PC-3 (cell line): ENCODE measurements at regions not wholly inside any gene's neighbourhood (a gene's known extent, or its start where the extent isn't known, plus 50 kb on each side); places are given as distances from the start of the nearest gene placed in this dataset.

ENCODE experiments used
- CTCF ChIP-seq: fragments of 300-600 bp; sonication (generic); conservative IDR thresholded peaks from 2 replicates; pipeline ENCODE4 v1.5.1; 2017; ENCODE audit warnings: antibody characterized with exemption, low read depth, mild to moderate bottlenecking, low read length
- EZH2 ChIP-seq: fragments of 300-600 bp; sonication (generic); IDR thresholded peaks from one replicate; pipeline ENCODE4 v1.6.1; 2017; ENCODE audit warnings: antibody characterized with exemption, mild to moderate bottlenecking, low read length; ENCODE audit not compliant: unreplicated experiment

- TF ChIP-seq CTCF: no peak
- TF ChIP-seq EZH2: no peak
These were observed 184.7 kb downstream of the PLPP4 start for GRCh38 chr10:120641695-120642094.
